Activated CD4-positive, CD25-positive, alpha-beta regulatory T cell treated with anti-CD3 and anti-CD28 coated beads, Interleukin-2, amount 50 U/mL, for 72 hours (primary cell): ENCODE measurements at regions not wholly inside any gene's neighbourhood (a gene's known extent, or its start where the extent isn't known, plus 50 kb on each side); places are given as distances from the start of the nearest gene placed in this dataset.
A peak's percentile ranks its signal among the peaks of the same experiment; 100 is the strongest.

Experiments used
- DNase-seq: peaks from one replicate; pipeline ENCODE4 v3.0.0; 2021

DNA sequence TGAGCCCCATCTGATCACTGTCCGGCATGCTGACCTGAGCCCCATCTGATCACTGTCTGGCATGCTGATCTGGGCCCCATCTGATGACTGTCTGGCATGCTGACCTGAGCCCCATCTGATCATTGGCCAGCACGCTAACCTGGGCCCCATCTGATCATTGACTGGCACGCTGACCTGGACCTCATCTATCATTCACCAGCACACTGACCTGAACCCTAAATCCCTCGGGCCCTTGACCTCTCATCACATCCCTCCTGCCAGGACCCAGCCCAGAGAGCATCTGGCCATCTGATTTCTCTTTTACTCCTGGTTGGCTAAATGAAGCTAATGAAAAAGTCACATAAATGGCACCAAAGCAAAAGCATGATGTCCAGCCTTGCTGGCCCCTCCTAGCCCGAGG, 207.1 kb downstream of the NDUFA10 start:
- no peak for DNase-seq

DNA sequence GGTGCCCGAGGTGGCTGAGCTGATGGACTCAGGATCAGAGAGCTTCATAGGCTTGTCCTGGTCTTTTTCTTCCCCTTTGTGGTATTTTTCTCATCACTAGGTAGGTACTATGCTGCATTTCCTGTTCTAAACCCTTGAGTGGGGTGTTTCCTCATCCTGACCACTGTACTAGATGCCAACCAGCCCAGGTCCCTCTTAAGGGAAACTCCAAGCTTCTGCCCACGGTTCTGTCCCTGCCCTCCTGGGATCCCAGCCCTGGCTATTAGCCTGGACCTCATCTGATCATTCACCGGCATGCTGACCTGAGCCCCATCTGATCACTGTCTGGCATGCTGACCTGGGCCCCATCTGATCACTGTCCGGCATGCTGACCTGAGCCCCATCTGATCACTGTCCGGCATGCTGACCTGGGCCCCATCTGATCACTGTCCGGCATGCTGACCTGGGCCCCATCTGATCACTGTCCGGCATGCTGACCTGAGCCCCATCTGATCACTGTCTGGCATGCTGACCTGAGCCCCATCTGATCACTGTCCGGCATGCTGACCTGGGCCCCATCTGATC, 207.6 kb downstream of the NDUFA10 start:
- DNase-seq = peak; percentile 3

DNA sequence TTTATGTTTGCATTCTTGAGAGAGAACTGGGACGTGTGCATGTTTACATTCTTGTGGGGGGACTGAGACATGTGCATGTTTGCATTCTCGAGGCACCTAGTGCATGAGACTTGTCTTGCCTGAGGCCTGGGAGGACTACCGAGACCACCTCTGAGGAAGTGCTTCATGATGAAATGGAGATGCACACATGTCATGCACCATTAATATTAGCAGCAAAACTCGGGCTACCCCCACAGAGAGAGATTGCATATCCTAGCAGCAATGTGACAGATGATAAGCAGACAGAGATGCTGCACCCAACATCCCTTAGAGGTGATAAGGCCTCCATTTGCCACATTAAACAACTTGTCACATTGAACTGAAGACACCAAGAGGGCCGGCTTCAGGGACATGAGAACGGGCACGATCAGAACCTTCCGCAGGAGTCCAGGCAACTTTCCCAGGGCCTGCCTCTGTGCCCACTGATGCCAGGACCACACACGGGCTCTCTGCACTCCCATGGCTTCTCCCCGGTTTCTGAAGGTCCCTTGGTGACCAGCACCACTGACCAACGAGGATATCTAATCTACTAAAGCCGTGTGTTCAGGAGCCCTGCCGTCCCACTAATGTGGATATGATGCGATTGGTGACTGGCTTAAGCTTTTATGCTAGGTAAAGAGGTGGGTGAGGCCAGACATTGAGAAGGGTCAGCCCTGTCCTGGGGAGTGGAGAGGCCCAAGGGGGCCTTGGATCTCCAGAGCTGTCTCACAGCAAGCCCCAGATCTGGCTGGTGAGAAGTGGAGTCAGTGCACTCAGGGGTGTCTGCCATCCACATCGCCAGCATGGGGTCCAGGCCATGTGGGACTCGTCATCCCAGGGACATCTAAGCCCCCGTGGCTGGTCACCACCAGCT, 208.3 kb downstream of the NDUFA10 start:
- DNase-seq = peak; percentile 12

DNA sequence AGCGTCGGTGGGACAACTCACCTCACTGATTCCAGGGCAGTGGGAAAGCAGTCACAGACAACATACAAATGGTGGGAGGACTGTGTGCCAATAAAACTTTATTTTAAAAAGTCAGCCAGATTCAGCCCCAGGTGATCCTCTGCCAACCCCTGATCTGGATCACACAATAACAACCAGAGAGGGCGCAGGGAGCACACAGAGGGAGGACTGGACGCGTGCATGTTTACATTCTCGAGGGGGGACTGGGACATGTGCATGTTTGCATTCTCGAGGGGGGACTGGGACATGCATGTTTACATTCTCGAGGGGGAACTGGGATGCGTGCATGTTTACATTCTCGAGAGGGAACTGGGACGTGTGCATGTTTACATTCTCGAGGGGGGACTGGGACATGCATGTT, 209.5 kb downstream of the NDUFA10 start:
- peak; percentile 5 for DNase-seq

DNA sequence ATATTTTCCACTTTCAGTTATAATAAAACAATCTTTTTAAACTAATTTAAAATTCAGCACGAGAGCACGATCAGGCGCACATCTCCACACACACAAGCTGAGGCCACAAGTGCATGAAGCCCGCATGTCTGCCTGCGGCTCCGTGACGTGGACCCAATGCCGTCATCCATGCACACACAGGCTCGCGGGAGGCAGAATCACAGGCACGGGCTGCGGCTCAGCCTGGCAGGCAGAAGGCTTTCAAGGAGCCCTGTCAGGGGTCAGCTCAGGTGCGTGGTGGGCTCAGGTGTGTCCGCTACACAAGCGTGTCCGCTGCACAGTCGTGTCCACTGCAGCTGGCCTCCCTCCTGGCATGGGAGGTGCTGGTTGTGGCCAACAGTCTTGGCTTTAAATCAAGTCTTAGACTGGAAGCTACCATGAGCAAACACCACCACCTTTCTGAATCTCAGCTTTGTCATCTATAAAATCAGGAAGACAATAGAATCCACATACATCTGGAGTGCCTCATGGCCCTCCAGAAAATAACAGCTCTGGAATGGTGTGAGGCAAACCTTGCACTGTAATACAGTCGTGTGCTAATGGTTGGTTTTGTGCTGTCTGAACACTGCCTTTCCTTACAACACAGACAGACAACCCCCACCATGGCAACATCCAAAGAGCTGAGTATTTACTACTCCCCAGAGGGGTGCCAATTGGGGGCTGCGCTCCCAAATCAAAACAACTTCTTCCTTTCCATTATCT, 210.1 kb downstream of the NDUFA10 start:
- DNase-seq = peak; percentile 3

DNA sequence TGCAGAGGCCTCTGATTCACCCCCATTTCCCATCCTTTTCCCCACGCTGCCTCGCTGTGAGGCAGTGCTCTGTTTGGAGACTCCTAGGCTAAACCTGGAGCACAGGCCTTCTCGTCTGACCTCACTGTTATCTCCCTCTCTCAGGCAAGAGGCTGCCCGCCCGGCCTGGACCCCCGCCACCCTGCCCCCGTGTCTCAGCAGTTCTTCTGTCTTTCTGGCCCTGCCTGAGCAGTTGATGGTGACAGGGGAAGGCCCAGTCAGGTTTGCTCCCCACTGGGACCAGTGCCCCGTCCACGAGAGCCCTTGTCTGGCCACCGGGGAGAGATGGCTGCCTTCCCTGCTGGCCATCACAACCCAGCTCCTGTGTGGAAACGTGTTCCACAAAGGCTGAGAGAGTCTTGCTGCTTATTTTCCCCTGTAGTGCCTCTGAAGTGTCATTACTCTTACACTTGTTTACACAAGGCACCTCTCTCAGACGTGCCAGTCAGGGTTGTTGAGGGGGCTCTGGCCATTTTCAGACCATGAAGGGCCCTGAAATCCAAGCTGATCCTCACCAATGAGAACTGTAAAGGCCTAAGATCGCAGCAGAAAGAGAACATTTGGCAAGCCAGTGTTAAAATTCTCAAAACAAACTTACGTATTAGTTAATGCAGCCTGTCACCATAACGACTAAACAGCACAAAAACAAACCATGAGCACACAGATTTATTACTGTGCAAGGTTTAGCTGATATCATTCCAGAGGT, 210.9 kb downstream of the NDUFA10 start:
- DNase-seq = no peak

DNA sequence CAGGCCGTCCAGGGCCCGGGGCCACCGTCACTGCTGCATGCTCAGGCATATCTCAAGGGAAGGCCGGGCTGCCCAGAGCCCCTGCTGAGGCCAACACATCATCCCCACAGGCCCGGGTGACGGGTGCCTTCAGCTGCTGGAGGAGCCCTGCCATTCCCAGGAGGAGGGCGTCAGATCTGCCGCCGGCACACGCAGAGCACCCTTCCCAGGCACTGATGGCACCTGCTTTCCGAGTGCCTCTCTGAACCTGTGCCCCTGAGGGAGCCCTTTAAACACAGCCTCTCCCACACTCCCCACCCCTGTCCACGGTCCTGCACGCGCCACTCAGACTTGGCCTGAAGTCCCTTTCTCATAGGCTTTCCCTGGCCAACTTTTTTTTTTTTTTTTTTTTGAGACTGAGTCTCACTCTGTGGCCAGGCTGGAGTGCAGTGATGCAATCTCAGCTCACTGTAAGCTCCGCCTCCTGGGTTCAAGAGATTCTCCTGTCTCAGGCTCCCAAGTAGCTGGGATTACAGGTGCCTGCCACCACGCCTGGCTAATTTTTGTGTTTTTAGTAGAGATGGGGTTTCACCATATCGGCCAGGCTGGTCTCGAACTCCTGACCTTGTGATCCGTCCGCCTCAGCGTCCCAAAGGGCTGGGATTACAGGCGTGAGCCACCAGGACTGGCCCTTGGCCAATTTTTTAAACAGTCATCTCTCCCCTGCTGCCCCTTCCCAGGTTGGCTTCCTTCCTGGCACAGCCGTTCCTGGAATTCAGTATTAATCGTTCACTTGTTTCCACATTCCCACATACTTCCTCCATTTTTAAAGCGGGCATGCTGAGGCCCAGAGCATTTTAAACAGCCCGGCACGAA, 211.7 kb downstream of the NDUFA10 start:
- peak; percentile 6 for DNase-seq

DNA sequence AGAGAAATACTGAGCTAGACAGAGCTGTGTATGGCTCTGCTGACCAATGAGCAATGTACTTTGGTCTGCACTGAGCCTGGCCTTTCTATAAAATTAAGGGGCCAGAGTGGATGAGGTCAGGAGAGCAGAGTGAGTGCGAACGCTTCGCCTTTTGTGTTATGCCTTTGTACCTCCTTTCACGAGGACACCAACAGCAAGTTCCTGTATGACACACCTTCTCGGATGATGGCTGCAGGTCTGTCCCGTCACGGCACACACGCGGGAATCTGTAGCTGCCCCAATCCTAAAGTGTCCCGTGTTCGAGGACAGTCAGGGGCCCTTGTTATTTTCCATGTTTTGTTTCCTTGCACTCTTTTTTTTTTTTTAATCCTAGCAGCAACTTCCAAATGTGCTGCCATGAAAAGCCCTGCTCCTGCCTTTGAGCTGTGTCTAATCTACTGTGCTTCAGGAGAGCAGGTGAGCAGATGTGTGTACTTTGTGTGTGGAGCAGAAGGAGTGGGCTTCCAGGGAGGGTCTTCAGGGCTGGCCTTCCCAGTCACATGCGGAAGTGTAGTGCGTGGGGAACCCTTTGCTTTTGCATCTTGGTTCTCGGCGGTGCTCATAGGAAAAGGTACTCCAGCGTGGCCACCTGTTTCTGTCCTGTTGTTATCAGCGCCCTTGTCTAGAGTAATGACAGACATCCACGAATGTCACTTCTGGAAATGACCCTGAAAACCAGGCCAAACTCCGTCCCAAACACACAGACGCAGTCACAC, 213.2 kb downstream of the NDUFA10 start:
- DNase-seq = no peak

DNA sequence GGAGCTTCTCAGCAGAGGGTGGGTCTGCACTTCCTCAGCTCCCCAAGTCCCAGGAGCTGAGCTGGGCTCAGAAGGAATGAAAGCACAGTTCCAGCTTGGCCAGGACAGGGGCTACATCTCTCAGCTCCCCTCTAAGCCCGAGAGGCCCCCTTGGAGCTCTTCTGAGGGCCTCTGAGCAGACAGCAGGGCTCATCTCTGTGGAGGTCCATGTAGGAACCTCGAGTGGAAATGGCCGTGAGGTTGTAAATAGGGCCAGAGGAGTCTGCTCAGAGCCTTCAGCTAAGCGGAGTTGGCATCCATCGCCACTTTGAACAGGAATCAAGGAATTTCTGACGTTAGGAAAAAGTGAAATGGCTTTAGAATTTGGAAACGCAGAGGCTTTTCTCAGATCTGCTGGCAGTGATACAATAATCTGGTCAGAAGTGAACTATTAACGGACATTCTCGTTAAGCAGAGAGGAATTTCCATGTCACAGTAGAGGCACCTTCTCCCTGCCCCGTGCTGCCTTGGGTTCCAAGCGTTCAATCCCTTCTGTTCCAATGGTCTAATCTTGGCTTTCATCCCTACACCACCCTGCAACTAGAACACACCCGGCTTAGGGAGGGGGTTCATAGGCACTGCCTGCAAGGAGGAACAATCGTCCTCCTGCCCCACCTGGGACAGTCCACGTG, 213.9 kb downstream of the NDUFA10 start:
- peak; percentile 11 for DNase-seq

DNA sequence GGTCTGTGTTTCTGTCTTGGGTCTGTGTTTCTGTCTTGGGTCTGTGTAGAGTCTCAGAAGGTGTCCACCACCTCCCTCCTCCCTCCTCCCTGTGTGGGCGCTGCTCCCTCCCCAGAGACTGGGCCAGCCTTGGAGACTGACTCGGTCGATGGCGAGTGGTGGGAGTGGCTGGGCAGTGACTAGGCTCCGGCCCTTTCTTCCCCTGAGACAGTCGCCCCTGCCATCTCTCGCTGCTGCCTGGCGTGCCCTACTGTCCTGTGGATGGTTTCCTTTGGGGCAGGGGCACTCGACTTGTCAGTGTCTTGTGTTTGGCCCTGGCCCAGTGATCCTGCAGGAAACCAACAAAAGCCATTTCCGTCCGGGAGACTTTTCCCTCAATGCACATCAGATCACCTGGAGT, 215.8 kb downstream of the NDUFA10 start:
- DNase-seq = peak; percentile 4

DNA sequence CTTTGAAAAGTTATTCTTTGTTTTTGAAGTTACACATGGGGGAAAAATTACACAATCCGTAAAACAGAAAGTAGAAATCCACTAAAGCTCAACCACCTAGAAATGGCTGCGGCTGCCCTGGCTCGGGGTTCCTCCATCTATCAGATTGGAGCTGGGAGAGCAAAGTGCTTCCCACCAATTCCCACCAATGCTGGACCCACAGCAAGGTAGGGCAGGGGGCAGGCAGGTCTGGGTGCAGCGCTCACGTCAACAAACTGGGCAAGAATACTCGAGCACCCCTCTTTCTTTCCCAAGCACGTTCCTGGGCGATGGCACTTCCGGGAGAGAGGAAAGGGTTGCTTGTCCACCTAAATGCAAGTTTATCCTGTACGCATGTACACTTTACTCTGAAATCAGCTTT, 217.6 kb downstream of the NDUFA10 start:
- peak; percentile 15 for DNase-seq

DNA sequence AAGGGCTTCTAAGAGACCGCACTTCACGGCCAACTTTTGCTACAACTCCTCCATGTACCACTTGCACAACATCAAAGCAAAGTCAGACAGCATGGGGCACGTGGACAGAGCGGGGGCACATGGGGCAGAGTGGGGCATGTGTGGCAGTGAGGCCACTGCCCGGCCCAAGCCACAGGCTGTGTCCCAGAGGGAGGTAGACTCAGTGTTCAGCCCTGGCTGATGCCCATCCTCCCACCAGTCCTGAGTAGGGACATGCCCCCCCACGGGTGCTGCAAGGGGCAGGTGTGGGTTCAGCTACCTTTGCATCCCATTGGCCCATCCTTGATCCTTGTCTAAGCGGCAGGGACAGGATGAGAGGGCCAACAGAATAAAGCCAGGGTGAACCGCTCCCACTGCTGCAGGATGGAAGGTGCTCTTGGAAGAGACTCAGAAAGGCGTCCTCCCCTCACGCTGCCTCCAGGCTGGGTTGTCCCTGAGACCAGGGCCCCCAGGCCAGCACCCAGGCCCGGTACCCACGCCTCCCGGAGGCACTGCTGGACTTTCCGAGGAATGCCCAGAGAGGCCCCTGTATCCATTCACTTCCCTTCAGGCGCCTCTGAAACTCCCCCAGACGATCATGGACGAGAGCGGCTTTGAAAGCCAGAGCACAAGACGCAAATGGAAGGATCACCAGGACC, 218.2 kb downstream of the NDUFA10 start:
- DNase-seq = peak; percentile 18

DNA sequence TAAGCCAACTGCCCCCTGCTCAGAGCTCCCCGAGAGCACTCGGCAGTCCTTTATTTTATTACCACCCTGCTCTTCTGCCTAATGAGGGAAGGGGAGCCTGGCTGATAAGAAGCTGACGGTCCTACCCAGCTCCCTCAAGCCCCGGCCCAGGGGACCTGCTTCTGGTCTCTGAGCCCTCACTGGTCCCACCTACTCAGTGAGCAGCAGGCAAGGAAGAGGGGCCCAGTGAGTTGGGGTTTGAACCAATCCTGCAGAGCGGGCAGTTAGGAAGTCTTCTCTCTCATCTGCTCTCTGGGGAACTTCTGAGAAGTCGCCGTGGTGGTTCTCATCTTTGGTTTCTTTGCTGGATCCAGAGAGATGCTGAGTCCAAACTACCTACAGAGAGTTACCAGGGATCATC, 218.9 kb downstream of the NDUFA10 start:
- peak; percentile 19 for DNase-seq

DNA sequence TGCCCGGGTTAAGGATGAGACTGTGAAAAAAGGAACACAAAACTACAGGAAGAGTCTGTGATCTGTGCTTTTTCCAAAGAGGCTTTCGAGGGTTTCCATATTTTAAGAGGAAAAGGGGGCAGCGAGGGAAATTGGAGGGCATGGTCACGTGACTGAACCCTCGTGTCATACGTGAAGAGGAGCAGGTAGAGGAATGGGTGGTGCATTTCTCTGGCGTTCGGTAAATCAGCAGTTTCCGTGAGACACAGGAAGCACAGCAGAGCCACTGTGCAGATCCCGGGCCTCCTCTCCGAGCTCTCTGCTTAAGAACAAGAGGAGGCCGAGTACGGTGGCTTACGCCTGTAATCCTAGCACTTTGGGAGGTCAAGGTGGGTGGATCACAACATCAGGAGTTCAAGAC, 219.7 kb downstream of the NDUFA10 start:
- no peak for DNase-seq

DNA sequence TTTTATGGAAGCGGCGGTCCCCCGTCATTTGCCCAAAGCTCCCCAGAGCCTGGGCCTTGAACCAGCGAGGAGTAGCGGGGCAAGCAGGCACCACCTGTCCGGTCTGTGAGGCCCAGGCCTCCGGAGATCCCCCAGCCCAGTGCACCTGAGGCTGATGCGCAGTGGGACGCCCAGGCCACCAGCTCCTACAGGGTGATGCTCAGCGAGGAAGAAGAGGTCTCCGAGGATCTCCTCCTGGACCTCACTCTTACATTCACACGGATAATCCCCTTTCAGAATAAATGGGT, 220.2 kb downstream of the NDUFA10 start:
- no peak for DNase-seq

DNA sequence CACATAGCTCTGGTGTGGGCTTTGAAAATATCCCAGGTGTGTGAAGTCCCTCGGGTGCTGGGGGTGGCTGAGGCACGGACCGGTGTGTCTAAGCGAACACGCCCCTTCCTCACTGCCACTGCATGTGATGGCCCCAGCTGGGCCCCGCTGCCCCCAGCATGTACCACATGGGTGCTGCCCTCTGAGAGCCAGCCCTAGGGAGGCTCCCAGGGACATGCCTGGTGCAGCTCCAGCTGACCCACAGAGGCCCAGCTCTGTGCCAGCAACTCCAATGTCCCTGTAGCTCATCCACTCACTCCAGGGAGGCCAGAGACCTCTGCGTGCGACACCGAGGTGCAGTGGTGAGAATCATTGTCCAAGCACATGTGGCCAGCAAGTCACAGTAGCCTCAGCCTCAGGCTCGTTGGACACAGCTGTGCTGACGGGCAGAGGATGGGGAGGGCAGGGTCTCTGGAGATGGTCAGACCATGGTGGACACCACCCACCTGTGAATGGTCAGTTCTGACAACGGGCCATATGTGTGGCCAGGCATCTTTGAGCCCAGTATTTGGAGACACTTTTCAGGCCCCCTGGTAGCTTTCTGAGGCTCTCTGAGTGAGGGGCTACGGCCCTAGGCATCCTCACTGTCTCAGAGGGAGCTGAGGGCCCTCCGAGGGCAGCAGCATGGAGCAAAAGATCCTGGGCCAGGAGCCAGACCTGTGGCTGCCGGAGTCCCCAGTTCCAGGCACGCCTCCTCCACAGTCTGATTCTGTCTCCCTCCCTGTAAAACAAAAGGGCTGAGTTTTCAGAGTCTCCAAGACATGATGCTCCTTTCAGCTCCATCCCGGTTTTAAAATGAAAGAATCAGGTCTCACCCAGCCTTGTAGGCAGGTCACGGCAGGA, 220.7 kb downstream of the NDUFA10 start:
- DNase-seq = peak; percentile 27

DNA sequence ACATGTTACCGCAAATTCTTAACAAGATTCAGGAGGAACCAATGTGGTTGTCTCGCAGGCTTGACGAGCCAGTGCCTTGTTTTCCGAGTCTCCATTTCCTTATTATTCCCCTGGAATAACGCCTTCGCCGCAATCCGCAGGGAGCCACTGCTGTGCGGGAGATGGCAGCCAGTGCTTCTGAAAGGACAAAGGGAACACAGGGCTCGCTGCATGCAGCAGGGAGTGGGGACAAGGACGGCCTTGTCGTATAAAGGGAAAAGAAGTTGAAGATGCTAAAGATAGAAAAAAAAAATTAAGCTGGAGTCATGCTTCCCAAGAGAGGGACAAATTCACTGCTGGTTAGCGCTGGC, 221.4 kb downstream of the NDUFA10 start:
- DNase-seq = peak; percentile 8

DNA sequence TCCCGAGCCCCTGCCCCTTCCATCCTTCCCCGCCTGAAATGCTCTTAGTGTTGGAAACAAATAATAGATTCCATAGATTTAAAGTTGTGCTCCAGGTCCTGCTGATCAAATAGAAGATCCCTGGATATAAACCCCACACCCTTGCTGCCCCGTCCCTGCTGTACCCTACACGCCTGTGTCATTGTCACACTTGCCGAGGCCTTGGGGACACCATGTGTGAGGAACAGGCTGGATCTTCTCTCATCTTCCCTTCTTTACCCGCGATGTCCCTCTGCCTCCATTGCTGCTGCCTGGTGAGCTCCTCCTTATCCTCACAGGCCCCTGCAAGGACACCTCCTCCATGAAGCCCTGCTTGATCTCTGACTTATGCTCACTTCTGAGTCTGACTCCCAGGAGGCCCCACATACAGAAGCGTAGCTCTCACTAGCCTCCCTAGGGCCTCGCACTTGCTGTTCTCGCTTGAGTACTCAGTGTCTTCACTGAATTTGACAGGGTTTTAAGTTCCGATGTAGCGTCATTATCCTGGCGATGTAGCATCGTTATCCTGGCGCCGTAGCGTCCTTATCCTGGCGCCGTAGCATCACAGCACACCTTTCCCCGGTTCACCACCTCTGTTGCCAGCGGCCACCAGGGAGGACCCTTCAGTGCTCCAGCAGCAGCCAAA, 221.9 kb downstream of the NDUFA10 start:
- peak; percentile 8 for DNase-seq

DNA sequence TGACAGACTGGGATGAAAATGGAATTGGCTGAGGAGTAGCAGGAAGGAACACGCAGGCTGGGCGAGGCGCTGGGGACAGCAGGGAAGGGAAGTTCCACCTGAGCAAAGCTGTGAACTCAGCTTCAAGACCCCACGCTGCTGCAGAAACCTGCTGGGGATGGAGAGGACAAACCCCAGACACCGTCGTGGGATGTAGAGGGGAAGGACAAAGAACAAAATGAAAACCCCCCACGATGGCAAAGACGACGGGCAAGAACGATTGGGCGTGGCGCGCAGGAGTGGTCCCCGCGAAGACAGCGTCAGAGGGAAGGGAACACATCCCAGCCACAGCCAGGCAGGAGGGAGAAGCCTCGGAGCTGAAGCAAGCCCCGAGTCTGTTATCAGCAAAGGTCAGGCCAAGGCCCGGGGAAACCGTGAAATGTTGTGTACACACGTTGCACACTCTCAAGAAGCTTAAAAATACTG, 222.9 kb downstream of the NDUFA10 start:
- DNase-seq = peak; percentile 8
